Glutamatergic neuron (in vitro differentiated cells): ENCODE measurements at regions not wholly inside any gene's neighbourhood (a gene's known extent, or its start where the extent isn't known, plus 50 kb on each side); places are given as distances from the start of the nearest gene placed in this dataset.
"Not testable (repeated sequence)": the region's sequence is repeated elsewhere in the genome, so short reads cannot be mapped to it uniquely, and the experiment has no call there.

Experiments used
- DNase-seq: peaks from one replicate; pipeline ENCODE4 v3.0.0; 2022
- H3K27ac Mint-ChIP-seq: one replicate; pipeline ENCODE4 v1.8.0; 2020; ENCODE audit warnings: mild to moderate bottlenecking, mixed read lengths, inconsistent platforms; ENCODE audit not compliant: unreplicated experiment
- H3K27me3 Mint-ChIP-seq: one replicate; pipeline ENCODE4 v1.8.0; 2020; ENCODE audit warnings: mild to moderate bottlenecking, moderate library complexity, mixed read lengths, inconsistent platforms; ENCODE audit not compliant: unreplicated experiment
- H3K36me3 Mint-ChIP-seq: one replicate; pipeline ENCODE4 v1.8.0; 2020; ENCODE audit warnings: mild to moderate bottlenecking, mixed read lengths, inconsistent platforms; ENCODE audit not compliant: unreplicated experiment
- H3K4me1 Mint-ChIP-seq: one replicate; pipeline ENCODE4 v1.8.0; 2020; ENCODE audit warnings: mild to moderate bottlenecking, low read depth, mixed read lengths, inconsistent platforms; ENCODE audit not compliant: unreplicated experiment
- H3K4me3 Mint-ChIP-seq: one replicate; pipeline ENCODE4 v1.8.0; 2020; ENCODE audit warnings: mild to moderate bottlenecking, mixed read lengths, inconsistent platforms; ENCODE audit not compliant: unreplicated experiment
- H3K9me3 Mint-ChIP-seq: one replicate; pipeline ENCODE4 v1.8.0; 2020; ENCODE audit warnings: mild to moderate bottlenecking, moderate library complexity, mixed read lengths, inconsistent platforms; ENCODE audit not compliant: unreplicated experiment
- TF ChIP-seq, protein P1 (sequence below): fragments of 200-600 bp; sonication (generic); IDR thresholded peaks from one replicate; pipeline ENCODE4 v1.5.0; 2021; ENCODE audit not compliant: partially characterized antibody, unreplicated experiment

DNA sequence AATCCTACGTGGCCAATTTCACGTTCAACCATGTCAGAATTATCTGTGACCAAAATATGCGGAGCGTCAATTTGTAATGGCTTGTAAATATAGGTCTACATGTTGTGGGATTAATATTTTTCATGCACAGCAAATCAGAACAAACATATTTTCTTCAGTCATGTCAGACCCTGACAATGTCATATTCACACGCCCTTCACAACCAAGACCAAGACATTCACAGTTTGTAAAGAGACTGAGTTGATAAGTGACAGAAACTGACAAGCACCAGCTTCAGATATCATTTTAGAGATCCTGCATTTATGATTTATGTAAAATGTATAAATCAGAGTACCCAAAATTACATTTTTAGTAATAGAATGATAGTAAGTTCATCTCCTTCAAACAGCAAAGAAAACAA, 57.3 kb upstream of the NOVA1 start:
- Mint-ChIP-seq H3K27ac (no peak overlapping the region), H3K27me3 (no peaks in the 10 kb centered on the region), H3K36me3 (no peaks in the 10 kb centered on the region), H3K4me3 (no peak overlapping the region), H3K9me3 (no peaks in the 10 kb centered on the region), H3K4me1 (no peaks in the 10 kb centered on the region)
- TF ChIP-seq, protein P1, sequence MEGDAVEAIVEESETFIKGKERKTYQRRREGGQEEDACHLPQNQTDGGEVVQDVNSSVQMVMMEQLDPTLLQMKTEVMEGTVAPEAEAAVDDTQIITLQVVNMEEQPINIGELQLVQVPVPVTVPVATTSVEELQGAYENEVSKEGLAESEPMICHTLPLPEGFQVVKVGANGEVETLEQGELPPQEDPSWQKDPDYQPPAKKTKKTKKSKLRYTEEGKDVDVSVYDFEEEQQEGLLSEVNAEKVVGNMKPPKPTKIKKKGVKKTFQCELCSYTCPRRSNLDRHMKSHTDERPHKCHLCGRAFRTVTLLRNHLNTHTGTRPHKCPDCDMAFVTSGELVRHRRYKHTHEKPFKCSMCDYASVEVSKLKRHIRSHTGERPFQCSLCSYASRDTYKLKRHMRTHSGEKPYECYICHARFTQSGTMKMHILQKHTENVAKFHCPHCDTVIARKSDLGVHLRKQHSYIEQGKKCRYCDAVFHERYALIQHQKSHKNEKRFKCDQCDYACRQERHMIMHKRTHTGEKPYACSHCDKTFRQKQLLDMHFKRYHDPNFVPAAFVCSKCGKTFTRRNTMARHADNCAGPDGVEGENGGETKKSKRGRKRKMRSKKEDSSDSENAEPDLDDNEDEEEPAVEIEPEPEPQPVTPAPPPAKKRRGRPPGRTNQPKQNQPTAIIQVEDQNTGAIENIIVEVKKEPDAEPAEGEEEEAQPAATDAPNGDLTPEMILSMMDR, result no peak
- no peak for DNase-seq

- no peak for DNase-seq
- peaks cover 7% of the 10 kb centered on the region for H3K9me3 Mint-ChIP-seq
- H3K4me3 Mint-ChIP-seq, result no peak overlapping the region
- H3K27ac Mint-ChIP-seq, result no peak overlapping the region
- TF ChIP-seq, protein P1, result no peak
- peaks cover 16% of the 10 kb centered on the region for H3K36me3 Mint-ChIP-seq
- H3K27me3 Mint-ChIP-seq, result peaks cover 2% of the 10 kb centered on the region
- peaks cover 2% of the 10 kb centered on the region for H3K4me1 Mint-ChIP-seq
These were observed 65.7 kb upstream of the NOVA1 start for GRCh38 chr14:26663506-26663905.

GRCh38 chr14:26678732-26679420, 81.0 kb upstream of the NOVA1 start:
- H3K27me3 Mint-ChIP-seq, DNase-seq, H3K27ac Mint-ChIP-seq, H3K36me3 Mint-ChIP-seq, H3K4me3 Mint-ChIP-seq, H3K4me1 Mint-ChIP-seq, H3K9me3 Mint-ChIP-seq: not testable (repeated sequence)

DNA sequence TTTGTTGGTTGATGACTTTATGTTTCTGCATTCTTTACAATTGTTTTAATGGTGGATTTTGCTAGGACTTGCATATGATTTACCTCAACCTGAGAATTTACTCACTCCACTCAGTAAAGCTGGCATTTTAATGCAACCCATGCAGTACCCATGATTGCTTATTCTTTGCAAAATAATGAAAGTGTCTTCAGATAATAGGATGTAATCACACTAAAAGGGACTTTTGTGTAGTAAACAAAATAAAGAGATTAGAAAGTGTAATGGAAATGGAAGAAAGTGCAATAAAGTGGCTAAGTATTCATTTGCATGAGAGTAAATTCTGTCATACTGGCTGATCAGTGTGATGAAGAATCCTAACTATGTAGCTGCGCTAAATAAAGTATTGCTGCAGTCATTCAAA, 87.6 kb upstream of the NOVA1 start:
- no peaks in the 10 kb centered on the region for H3K36me3 Mint-ChIP-seq
- no peak overlapping the region for H3K4me3 Mint-ChIP-seq
- no peak overlapping the region for H3K27ac Mint-ChIP-seq
- no peaks in the 10 kb centered on the region for H3K9me3 Mint-ChIP-seq
- H3K27me3 Mint-ChIP-seq, result no peaks in the 10 kb centered on the region
- no peaks in the 10 kb centered on the region for H3K4me1 Mint-ChIP-seq
- DNase-seq, result no peak
- TF ChIP-seq, protein P1, result no peak

- Mint-ChIP-seq H3K36me3 (no peaks in the 10 kb centered on the region), H3K4me3 (no peak overlapping the region), H3K27me3 (no peaks in the 10 kb centered on the region), H3K4me1 (no peaks in the 10 kb centered on the region), H3K9me3 (no peaks in the 10 kb centered on the region), H3K27ac (no peak overlapping the region)
- TF ChIP-seq, protein P1, result no peak
- no peak for DNase-seq
These were observed 89.5 kb upstream of the NOVA1 start for GRCh38 chr14:26687301-26687837.
